BJ (cell line): ENCODE measurements at regions not wholly inside any gene's neighbourhood (a gene's known extent, or its start where the extent isn't known, plus 50 kb on each side); places are given as distances from the start of the nearest gene placed in this dataset.

ENCODE experiments used
- CTCF ChIA-PET: fragments of 350-600 bp; formaldehyde crosslinking; extraction: SDS; loops from one replicate; lab custom pipeline; 2021; ENCODE audit warnings: antibody characterized with exemption, inconsistent platforms; lab: Yijun Ruan, JAX
- POLR2A ChIA-PET: fragments of 300-600 bp; sonication (Branson Sonifier 250); formaldehyde crosslinking; extraction: SDS; loops from one replicate; lab custom pipeline; 2021; ENCODE audit warnings: antibody characterized with exemption; lab: Charles Lee
- DNase-seq: peaks from one replicate; pipeline ENCODE4 v3.0.0-alpha.2; 2011; ENCODE audit warnings: low read depth
- H3K27me3 ChIP-seq: 2 replicates; pipeline ENCODE4 v1.6.0; 2011; ENCODE audit warnings: low read length; ENCODE audit not compliant: control insufficient read depth, insufficient read depth
- H3K36me3 ChIP-seq: 2 replicates; pipeline ENCODE4 v1.5.1; 2011; ENCODE audit warnings: low read length; ENCODE audit not compliant: control insufficient read depth, insufficient read depth
- H3K4me3 ChIP-seq: 2 replicates; pipeline ENCODE4 v1.5.1; 2011; ENCODE audit warnings: low read depth, mild to moderate bottlenecking, control low read depth, low read length
- CTCF ChIP-seq: IDR thresholded peaks from 2 replicates; pipeline ENCODE4 v1.5.1; 2011; ENCODE audit warnings: low read depth, mild to moderate bottlenecking, control low read depth, inconsistent platforms, low read length, moderate library complexity; ENCODE audit not compliant: insufficient read depth

DNA sequence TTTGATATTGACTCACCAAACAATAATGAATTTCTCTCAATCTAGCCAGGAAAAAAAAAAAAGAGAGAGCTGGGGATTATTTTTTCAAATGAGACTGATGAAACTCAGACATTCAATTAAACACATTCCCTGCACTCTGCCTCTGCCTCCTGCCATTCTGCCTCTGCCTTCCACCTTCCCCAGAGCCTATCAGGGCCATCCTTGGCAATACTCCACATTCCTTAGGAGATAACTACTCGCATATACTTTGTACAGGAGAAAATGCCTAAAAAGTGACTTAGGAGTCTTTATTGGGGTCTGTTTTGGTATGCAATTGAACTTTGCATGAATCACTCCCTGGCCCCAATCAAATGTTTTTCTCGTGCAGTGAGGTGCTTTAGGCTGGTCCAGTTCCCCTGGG lies 246.6 kb upstream of the PLET1 start:
- ChIA-PET CTCF (no interaction called here), POLR2A (interaction anchor here (0.6 kb wide), 1 partner anchor 30 kb away, joined by 3 read pairs; no protein-coding TSS in a partner anchor)
- Histone ChIP-seq H3K4me3 (no peak overlapping the region), H3K27me3 (no peaks in the 10 kb centered on the region), H3K36me3 (no peaks in the 10 kb centered on the region)
- no peak for DNase-seq
- TF ChIP-seq CTCF = no peak

DNA sequence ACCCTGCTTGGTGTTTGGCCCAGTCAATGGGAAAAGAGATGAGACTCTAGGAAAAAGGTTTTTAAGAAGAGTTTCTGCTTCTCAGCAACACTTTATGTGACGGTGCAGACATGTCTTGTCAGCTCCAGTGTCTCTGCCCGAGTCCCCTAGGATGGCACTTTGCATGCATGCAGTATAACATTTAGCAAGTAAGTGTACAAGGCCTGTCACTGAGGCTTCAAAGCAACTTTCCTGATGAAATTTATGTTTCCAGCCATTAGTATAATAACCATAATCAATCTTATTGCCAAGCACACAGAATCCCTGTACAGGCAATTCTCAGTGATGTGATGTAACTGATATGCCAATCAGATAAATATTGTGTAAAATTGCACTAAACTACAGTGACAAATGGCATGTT lies 248.1 kb upstream of the PLET1 start:
- CTCF ChIA-PET = no interaction called here
- no peaks in the 10 kb centered on the region for H3K27me3 ChIP-seq
- TF ChIP-seq CTCF = no peak
- no peak for DNase-seq
- POLR2A ChIA-PET = no interaction called here
- H3K36me3 ChIP-seq = no peaks in the 10 kb centered on the region
- no peak overlapping the region for H3K4me3 ChIP-seq

DNA sequence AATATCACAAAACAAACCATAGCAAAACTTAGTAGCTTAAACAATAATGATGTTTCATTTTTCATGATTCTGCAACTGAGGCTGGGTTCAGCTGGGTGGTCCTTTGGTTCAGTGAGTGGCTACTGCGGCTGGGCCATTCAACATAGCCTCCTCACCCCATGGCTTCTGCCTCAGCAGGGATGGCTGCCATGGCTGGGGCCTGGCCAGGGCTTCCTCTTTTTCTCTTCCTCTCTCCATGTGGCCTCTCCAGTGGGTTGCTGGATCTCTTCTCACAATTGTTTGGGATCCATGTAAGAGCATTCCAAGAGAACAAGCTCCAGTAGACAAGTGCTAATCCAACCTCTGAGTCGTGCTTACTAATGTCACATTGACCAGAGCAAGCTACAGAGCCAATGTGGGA lies 248.6 kb upstream of the PLET1 start:
- ChIA-PET CTCF (no interaction called here), POLR2A (no interaction called here)
- H3K4me3 ChIP-seq = no peak overlapping the region
- DNase-seq = no peak
- no peak for TF ChIP-seq CTCF
- H3K36me3 ChIP-seq = no peaks in the 10 kb centered on the region
- H3K27me3 ChIP-seq = no peaks in the 10 kb centered on the region

GRCh38 chr11:112511271-112511670 lies 250.6 kb upstream of the PLET1 start:
- no peak for DNase-seq
- CTCF ChIA-PET = no interaction called here
- no peaks in the 10 kb centered on the region for H3K36me3 ChIP-seq
- H3K4me3 ChIP-seq = no peak overlapping the region
- TF ChIP-seq CTCF = no peak
- POLR2A ChIA-PET = no interaction called here
- H3K27me3 ChIP-seq = no peaks in the 10 kb centered on the region

DNA sequence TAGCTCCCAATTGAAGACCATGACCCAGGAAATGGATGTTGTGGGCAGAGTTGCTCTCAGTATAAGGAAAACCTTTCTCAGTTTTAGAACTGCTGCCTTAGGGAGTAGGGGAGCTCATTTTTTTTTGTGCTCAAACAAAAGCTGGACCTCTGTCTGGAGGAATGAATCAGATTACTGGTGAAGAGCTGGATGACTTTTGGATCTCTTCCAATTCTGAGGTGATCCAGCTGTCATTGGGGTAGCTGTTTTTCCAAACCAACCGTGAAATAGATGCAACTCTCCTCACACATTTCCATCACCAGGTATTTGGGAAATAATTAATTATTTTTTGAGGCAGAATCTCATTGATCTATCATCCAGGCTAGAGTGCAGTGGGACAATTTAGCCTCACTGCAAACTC lies 251.3 kb upstream of the PLET1 start:
- TF ChIP-seq CTCF = no peak
- Histone ChIP-seq H3K27me3 (no peaks in the 10 kb centered on the region), H3K36me3 (no peaks in the 10 kb centered on the region), H3K4me3 (no peak overlapping the region)
- POLR2A ChIA-PET = no interaction called here
- CTCF ChIA-PET = interaction anchor here (0.6 to 0.8 kb wide), 3 partner anchors 11 to 778 kb away, joined by 3 to 4 read pairs (median 3); no protein-coding TSS in a partner anchor
- DNase-seq = no peak
